ENCODE measurements at regions not wholly inside any gene's neighbourhood (a gene's known extent, or its start where the extent isn't known, plus 50 kb on each side); places are given as distances from the start of the nearest gene placed in this dataset.
A peak's percentile ranks its signal among the peaks of the same experiment; 100 is the strongest.
"Not testable (repeated sequence)": the region's sequence is repeated elsewhere in the genome, so short reads cannot be mapped to it uniquely, and the experiment has no call there.

DNA sequence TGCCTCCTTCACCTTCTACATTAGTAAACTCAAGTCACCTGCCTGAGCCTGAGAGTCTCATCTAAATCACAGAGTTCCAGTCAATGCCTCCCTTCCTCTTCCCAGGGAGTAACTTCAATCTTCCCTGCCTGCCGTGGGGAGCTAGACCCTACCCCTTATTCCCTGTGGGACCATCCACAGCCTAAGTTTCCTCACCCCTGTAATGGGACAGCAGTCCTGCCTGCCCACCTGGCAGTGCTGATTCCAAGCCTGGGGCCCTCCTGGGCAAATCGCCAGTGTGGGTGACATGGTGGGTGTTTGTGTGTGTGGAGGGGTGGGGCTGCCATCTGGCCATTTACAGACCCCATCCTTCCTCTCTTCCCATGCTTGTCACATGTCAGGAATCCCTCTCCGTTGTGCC, 258.6 kb downstream of the ANKRD30B start:
- H3K27ac Mint-ChIP-seq, H3K36me3 Mint-ChIP-seq, ATAC-seq: not testable (repeated sequence)

DNA sequence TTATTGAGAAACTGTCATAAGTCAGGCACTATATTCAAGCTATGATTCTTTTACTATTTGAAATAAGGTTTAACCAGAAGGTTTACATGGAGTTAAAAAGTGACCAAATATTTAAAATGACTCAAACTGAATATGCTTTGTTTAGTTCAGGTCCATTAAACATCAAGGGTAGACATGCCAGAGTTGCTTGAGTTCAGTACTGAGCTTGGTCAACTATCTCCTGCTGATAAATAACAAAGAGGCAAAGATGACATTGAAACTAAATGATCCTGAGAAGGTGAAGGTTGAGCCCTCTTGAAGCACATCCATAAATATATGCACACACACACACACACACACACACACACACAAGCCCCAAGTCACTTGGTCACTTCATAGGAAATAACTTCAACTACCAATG, 278.1 kb downstream of the ANKRD30B start:
- not testable (repeated sequence) for DNase-seq (ENCODE audit: low spot score); H3K4me3 Mint-ChIP-seq; ATAC-seq; H3K27me3 Mint-ChIP-seq; H3K4me1 Mint-ChIP-seq (ENCODE audit: low read depth in 2 of 2); H3K27ac Mint-ChIP-seq; H3K9me3 Mint-ChIP-seq; H3K36me3 Mint-ChIP-seq

More for the DNA sequence above, 258.6 kb downstream of the ANKRD30B start:
- H3K4me3 Mint-ChIP-seq; H3K9me3 Mint-ChIP-seq; DNase-seq (ENCODE audit: low spot score); H3K4me1 Mint-ChIP-seq (ENCODE audit: low read depth in 2 of 2); H3K27me3 Mint-ChIP-seq: not testable (repeated sequence)

GRCh38 chr18:15028037-15028436, 280.1 kb downstream of the ANKRD30B start:
- H3K9me3 Mint-ChIP-seq; H3K27ac Mint-ChIP-seq; H3K4me1 Mint-ChIP-seq (ENCODE audit: low read depth in 2 of 2); H3K27me3 Mint-ChIP-seq; H3K36me3 Mint-ChIP-seq; H3K4me3 Mint-ChIP-seq; ATAC-seq; DNase-seq (ENCODE audit: low spot score): not testable (repeated sequence)

GRCh38 chr18:15060279-15060880, 312.4 kb downstream of the ANKRD30B start:
- not testable (repeated sequence) for H3K27ac Mint-ChIP-seq; H3K4me1 Mint-ChIP-seq (ENCODE audit: low read depth in 2 of 2); H3K9me3 Mint-ChIP-seq; H3K4me3 Mint-ChIP-seq; ATAC-seq; DNase-seq (ENCODE audit: low spot score); H3K27me3 Mint-ChIP-seq; H3K36me3 Mint-ChIP-seq

DNA sequence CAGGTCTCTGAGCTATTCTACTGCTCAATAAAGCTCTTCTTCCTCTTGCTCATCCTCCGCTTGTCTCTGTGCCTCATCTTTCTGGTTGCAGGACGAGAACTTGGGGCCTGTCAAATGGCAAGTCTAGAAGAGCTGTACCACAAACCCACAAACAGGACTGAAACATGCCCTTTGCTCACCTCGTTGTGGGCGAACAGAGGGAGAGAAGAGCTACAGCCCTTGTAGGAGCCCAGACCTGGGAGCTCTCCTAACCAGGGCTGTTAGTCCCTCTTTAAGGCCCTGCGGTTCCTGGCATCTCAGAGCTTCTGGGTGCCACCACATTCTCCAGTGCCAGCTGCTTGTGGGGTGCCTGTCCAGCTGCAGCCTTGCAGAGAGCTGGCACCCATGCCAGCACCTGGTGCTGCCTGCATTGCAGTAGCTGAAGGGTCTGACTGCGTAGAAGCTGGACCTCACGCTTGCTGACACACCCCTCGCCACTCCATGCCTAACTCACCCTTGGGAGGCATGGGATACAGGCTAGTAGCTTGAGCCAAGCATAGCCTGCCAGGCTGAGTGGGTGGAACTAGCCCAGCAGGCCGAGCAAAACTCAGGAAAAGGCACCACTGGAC, 313.4 kb downstream of the ANKRD30B start:
- not testable (repeated sequence) for H3K27ac Mint-ChIP-seq; H3K36me3 Mint-ChIP-seq; H3K4me1 Mint-ChIP-seq (ENCODE audit: low read depth in 2 of 2); H3K9me3 Mint-ChIP-seq; H3K27me3 Mint-ChIP-seq; DNase-seq (ENCODE audit: low spot score); H3K4me3 Mint-ChIP-seq
- peak in 1 of 2 donors; percentile 15 for ATAC-seq

DNA sequence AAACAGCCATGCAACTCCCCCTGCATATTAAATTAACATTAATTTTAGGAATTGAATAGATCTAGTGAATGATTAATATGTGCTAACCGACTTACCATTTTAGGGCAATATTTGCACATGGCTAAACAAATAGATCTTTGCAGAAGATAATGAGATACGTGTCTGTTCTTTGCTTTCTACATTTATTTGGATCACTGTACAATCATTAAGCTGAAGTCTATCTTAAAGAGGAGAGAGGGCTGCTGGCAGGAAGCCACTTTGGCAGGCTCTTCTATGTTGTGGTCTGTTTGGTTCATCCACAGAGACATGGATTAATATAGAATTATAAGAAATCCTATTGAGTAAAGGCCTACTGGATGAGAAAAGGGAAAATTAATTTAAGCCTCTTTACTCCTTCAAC, 318.5 kb downstream of the ANKRD30B start:
- not testable (repeated sequence) for H3K9me3 Mint-ChIP-seq; DNase-seq (ENCODE audit: low spot score); H3K4me3 Mint-ChIP-seq; H3K27ac Mint-ChIP-seq; ATAC-seq; H3K4me1 Mint-ChIP-seq (ENCODE audit: low read depth in 2 of 2); H3K36me3 Mint-ChIP-seq; H3K27me3 Mint-ChIP-seq

DNA sequence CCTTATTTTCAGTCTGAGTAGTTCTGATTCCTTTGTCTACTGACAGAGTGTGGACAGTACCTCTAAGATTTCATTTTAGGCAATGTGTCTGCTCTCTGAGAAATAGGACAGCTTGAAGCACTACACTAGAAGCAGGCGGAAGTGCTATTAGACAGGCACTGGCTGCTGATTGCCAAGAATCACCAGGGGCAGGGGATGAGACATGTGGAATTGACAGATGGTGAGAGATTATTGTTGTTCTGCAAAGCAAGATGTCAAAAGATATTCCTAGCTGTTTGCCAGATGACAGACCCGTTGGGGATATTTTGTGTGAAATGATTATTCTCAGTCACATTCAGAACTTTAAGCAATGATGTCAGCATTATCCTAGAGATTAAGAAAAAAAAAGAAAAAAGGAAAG, 323.3 kb downstream of the ANKRD30B start:
- not testable (repeated sequence) for H3K27ac Mint-ChIP-seq; DNase-seq (ENCODE audit: low spot score); H3K4me1 Mint-ChIP-seq (ENCODE audit: low read depth in 2 of 2); H3K9me3 Mint-ChIP-seq; ATAC-seq; H3K36me3 Mint-ChIP-seq; H3K27me3 Mint-ChIP-seq; H3K4me3 Mint-ChIP-seq
